Astrocyte of the spinal cord (primary cell): ENCODE measurements at regions not wholly inside any gene's neighbourhood (a gene's known extent, or its start where the extent isn't known, plus 50 kb on each side); places are given as distances from the start of the nearest gene placed in this dataset.
"Not testable (repeated sequence)": the region's sequence is repeated elsewhere in the genome, so short reads cannot be mapped to it uniquely, and the experiment has no call there.

ENCODE experiments used
- DNase-seq: peaks from one replicate; pipeline ENCODE4 v3.0.0; 2011; ENCODE audit warnings: low read depth, low spot score
- H3K4me3 ChIP-seq: 2 replicates; pipeline ENCODE4 v1.5.1; 2011; ENCODE audit warnings: low read depth, mild to moderate bottlenecking, low read length, moderate library complexity
- in situ Hi-C: cut with HindIII; loops from 2 replicates; pipeline ENCODE4 v1.10.0; 2017; ENCODE audit warnings: low sequenced_read_pairs
- TF ChIP-seq, protein P1 (sequence below): IDR thresholded peaks from 2 replicates; pipeline ENCODE4 v1.5.1; 2012; ENCODE audit warnings: low read depth, mild to moderate bottlenecking, low read length, inconsistent platforms

DNA sequence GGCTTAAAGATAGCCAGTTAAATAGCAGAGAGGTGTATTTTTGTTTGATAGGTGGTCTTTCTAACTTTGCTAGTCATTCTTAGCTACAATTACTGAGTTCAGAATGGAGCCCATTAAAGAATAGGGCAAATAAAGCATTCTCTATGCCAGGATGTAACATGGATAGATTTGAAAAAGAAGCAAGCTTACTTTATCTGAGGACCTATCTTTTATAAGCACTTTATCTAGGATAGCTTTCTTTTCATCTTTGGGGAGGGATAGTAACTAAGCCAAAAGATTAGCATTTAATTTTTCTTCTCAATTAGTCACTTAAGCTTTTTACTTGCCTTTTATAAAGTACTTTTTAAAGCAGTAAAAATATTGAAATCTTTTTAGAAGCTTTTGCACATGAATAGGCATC lies 1148.0 kb upstream of the DIAPH2 start:
- in situ Hi-C loops: no loop called here
- DNase-seq: no peak
- TF ChIP-seq, protein P1, sequence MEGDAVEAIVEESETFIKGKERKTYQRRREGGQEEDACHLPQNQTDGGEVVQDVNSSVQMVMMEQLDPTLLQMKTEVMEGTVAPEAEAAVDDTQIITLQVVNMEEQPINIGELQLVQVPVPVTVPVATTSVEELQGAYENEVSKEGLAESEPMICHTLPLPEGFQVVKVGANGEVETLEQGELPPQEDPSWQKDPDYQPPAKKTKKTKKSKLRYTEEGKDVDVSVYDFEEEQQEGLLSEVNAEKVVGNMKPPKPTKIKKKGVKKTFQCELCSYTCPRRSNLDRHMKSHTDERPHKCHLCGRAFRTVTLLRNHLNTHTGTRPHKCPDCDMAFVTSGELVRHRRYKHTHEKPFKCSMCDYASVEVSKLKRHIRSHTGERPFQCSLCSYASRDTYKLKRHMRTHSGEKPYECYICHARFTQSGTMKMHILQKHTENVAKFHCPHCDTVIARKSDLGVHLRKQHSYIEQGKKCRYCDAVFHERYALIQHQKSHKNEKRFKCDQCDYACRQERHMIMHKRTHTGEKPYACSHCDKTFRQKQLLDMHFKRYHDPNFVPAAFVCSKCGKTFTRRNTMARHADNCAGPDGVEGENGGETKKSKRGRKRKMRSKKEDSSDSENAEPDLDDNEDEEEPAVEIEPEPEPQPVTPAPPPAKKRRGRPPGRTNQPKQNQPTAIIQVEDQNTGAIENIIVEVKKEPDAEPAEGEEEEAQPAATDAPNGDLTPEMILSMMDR: no peak
- no peak overlapping the region for H3K4me3 ChIP-seq

DNA sequence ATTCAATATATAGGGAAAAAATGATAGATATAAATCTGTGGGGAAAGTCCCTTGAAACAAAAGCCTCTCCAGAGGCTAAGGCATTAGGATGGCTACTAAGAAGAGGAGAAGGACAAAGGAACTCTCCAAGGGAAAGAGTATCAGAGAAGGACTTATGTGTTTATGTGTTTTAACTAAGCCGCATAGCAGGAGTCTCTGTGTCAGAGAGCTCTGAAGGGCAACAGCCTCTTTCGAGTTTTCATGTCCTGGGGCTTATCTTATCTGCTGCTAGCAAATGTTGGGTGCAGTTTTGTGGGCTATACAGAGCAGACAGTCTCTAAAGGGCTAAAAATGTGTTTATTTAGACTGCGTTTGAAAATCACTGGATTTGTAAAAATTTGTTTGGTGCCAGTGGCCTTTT lies 1145.6 kb upstream of the DIAPH2 start:
- DNase-seq: no peak
- H3K4me3 ChIP-seq: no peak overlapping the region
- TF ChIP-seq, protein P1: no peak
- in situ Hi-C loops: no loop called here

DNA sequence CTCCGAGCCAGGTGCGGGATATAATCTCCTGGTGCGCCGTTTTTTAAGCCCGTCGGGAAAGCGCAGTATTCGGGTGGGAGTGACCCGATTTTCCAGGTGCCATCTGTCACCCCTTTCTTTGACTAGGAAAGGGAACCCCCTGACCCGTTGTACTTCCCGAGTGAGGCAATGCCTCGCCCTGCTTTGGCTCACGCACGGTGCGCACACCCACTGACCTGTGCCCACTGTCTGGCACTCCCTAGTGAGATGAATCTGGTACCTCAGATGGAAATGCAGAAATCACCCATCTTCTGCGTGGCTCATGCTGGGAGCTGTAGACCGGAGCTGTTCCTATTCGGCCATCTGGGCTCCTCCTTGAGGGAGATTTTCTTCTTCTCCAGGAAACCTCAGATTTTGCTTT lies 1135.1 kb upstream of the DIAPH2 start:
- H3K4me3 ChIP-seq, in situ Hi-C loops, DNase-seq: not testable (repeated sequence)

DNA sequence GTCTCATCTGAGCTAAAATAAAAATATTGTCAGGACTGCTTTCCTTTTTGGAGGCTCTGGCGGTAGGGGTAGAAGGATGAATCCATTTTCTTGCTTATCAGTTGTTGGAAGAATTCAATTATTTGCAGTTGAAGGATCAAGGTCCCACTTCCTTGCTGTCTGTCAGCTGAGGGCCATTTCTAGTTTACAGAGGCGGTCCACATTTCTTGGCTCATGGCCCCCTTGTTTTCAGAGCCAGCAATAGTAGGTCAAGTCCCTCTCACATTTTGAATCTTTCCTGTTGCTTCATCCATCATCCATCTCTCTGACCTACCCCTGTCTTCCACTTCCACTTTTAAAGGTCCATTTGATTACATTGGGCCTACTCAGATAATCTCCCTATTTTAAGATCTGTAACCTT lies 1099.3 kb upstream of the DIAPH2 start:
- DNase-seq: no peak
- TF ChIP-seq, protein P1: no peak
- in situ Hi-C loops: no loop called here
- no peak overlapping the region for H3K4me3 ChIP-seq

DNA sequence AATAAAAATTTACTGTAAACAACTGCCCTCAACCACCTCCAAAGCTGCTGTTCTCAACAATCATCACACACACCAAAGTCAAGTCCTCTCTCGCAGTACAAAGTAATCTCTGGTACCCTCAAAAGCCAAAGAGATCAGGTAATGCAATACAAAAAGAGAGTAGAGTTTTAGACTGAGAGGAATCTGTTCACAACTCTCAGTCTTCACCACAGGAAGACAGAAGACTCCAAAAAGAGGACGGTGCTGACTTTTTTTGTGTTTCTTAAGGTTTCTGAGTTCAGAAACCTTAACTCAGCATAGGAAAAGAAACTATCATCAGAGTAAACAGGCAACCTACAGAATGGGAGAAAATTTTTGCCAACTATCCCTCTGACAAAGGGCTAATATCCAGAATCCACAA lies 1072.3 kb upstream of the DIAPH2 start:
- TF ChIP-seq, protein P1: no peak
- DNase-seq: no peak
- in situ Hi-C loops: no loop called here
- no peak overlapping the region for H3K4me3 ChIP-seq

DNA sequence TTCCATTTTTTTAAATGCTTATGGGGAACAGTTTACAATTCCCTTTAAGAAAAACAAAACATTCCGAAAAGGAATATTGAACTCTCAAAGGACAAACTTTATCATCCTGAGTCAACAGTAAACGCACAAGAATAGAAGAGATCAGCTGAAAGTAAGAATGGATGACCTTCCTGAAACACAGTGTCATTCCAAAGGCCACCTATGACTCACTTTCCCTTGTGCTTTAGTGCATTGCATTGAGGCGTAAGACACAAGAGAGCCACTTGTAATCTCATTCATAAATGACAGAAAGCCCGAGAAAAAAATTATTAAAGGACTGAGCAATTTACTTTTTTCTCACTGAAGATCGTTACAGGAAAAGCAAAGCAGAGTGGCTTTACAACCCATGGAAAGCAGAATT lies 1062.4 kb upstream of the DIAPH2 start:
- no peak for DNase-seq
- TF ChIP-seq, protein P1: no peak
- in situ Hi-C loops: no loop called here
- no peak overlapping the region for H3K4me3 ChIP-seq

DNA sequence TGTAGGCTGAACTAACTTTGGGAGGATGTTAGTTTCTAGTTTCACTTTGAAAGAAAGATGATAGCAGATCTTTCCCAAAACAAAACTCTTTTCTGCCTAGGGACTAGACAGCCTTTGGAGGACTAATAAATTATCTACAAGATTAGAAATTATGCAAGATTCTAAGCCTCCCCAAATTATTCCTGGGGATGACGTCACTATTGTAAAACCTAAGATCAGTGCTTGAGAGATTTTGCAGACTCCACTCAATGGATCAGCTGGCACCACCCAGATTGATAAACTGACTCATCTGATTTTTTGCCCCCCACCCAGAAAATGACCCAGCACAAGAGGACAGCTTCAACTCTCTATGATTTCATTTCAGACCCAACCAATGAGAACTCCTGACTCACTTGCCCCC lies 1057.9 kb upstream of the DIAPH2 start:
- in situ Hi-C loops: no loop called here

More for the DNA sequence above, 1057.9 kb upstream of the DIAPH2 start:
- H3K4me3 ChIP-seq: no peak overlapping the region
- TF ChIP-seq, protein P1: no peak
- no peak for DNase-seq
